ENCODE measurements at regions not wholly inside any gene's neighbourhood (a gene's known extent, or its start where the extent isn't known, plus 50 kb on each side); places are given as distances from the start of the nearest gene placed in this dataset.

DNA sequence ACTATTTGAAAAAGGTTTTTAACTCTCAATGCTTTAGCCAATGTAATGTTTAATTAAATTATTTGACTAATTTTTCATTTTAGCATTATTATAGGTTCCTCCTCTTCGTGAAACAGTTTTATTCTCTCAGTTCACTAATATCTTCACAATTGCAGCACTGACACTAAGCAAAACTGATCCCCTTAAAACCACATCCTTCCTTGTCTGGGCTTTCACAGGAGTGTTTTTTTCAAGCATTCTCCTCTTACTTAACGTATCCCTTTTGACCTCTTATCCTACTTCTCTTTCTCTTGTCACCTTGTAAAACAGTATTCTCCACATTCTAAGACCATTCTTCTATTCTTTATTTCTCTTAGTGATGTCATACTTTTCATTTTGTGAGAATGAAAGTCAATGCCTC, 112.8 kb downstream of the DSC3 start:
- TF ChIP-seq CTCF (IDR thresholded peaks at IDR 0.05) (no peak), POLR2A (IDR thresholded peaks at IDR 0.05) (no peak)
- Histone ChIP-seq H3K27me3 (no peaks in the 10 kb centered on the region), H3K9me3 (no peaks in the 10 kb centered on the region), H3K36me3 (no peaks in the 10 kb centered on the region), H3K4me1 (no peaks in the 10 kb centered on the region), H3K4me3 (no peak overlapping the region), H3K27ac (no peak overlapping the region)
- intact Hi-C loops (cut with DNase I) = no loop called here
- 44% methylated on average over 2 of the region's 2 CpGs for WGBS (ENCODE audit: insufficient coverage, low coverage, low lambda C conversion rate, missing lambda C conversion rate)
- no peak for ATAC-seq
- no peak for DNase-seq

DNA sequence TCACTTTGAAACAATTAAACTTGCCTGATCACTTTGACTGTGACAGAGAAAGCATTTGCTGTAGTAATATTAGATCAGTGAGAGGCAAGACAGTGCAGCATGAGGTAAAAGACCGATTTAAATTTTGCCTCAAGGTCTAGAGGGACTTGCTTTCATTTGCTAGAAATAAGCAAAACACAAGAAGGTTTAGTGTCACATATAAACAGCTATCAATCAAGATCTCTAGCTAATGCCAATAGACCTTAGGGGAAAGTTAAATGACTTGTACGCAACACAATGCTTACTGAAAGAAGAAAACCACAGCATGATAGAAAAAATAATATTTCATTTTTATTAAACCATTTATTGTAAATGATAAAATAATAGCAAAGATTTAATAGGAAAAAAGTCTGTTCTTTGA, 113.5 kb downstream of the DSC3 start:
- H3K27me3 ChIP-seq = no peaks in the 10 kb centered on the region
- H3K36me3 ChIP-seq = no peaks in the 10 kb centered on the region
- no peak for DNase-seq
- TF ChIP-seq CTCF (IDR thresholded peaks at IDR 0.05) = no peak
- no peak for TF ChIP-seq POLR2A (IDR thresholded peaks at IDR 0.05)
- H3K4me1 ChIP-seq = no peaks in the 10 kb centered on the region
- intact Hi-C loops (cut with DNase I) = no loop called here
- H3K27ac ChIP-seq = no peak overlapping the region
- ATAC-seq = no peak
- 74% methylated on average over 2 of the region's 2 CpGs for WGBS (ENCODE audit: insufficient coverage, low coverage, low lambda C conversion rate, missing lambda C conversion rate)
- no peak overlapping the region for H3K4me3 ChIP-seq
- H3K9me3 ChIP-seq = no peaks in the 10 kb centered on the region

GRCh38 chr18:30927517-30928075, 114.9 kb downstream of the DSC3 start:
- TF ChIP-seq POLR2A (IDR thresholded peaks at IDR 0.05) (no peak), CTCF (IDR thresholded peaks at IDR 0.05) (no peak)
- Histone ChIP-seq H3K36me3 (no peaks in the 10 kb centered on the region), H3K9me3 (no peaks in the 10 kb centered on the region), H3K4me3 (no peak overlapping the region), H3K4me1 (no peaks in the 10 kb centered on the region), H3K27me3 (no peaks in the 10 kb centered on the region), H3K27ac (no peak overlapping the region)
- intact Hi-C loops (cut with DNase I) = no loop called here
- DNase-seq (no peak), ATAC-seq (no peak)
- WGBS (ENCODE audit: insufficient coverage, low coverage, low lambda C conversion rate, missing lambda C conversion rate) = 32% methylated on average over 2 of the region's 5 CpGs

DNA sequence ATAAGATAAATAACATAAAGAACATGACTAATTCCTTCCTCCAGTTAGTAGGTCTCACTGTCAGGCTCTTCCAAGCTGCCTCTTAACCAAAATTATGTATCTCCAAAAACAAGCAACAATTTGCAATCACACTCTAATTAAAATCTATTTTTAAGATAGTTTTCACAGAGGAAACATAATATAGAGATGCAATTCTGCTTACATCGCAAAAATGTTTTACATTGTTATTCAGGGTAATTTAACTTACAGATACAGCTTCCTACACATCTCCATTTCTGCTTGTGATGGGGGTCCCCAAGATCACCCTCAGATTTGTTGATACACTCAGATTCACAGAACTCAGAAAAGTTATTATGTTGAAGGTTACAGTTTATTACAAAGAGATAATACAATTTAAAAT, 115.5 kb downstream of the DSC3 start:
- 100% methylated on average over 1 of the region's 1 CpG for WGBS (ENCODE audit: insufficient coverage, low coverage, low lambda C conversion rate, missing lambda C conversion rate)
- intact Hi-C loops (cut with DNase I) = no loop called here
- no peak for TF ChIP-seq POLR2A (IDR thresholded peaks at IDR 0.05)
- TF ChIP-seq CTCF (IDR thresholded peaks at IDR 0.05) = no peak
- no peaks in the 10 kb centered on the region for H3K9me3 ChIP-seq
- H3K27me3 ChIP-seq = no peaks in the 10 kb centered on the region
- ATAC-seq (no peak), DNase-seq (no peak)
- H3K36me3 ChIP-seq = no peaks in the 10 kb centered on the region
- H3K27ac ChIP-seq = no peak overlapping the region
- no peak overlapping the region for H3K4me3 ChIP-seq
- no peaks in the 10 kb centered on the region for H3K4me1 ChIP-seq

- TF ChIP-seq POLR2A (IDR thresholded peaks at IDR 0.05) = no peak
- TF ChIP-seq CTCF (IDR thresholded peaks at IDR 0.05) = no peak
- Histone ChIP-seq H3K27me3 (no peaks in the 10 kb centered on the region), H3K36me3 (no peaks in the 10 kb centered on the region), H3K4me3 (no peak overlapping the region), H3K9me3 (no peaks in the 10 kb centered on the region), H3K27ac (no peak overlapping the region), H3K4me1 (no peaks in the 10 kb centered on the region)
- 100% methylated on average over 1 of the region's 1 CpG for WGBS (ENCODE audit: insufficient coverage, low coverage, low lambda C conversion rate, missing lambda C conversion rate)
- ATAC-seq = no peak
- intact Hi-C loops (cut with DNase I) = no loop called here
- DNase-seq = no peak
These were observed 116.7 kb downstream of the DSC3 start for GRCh38 chr18:30925795-30926194.
